DOHH2 (cell line): ENCODE measurements at regions not wholly inside any gene's neighbourhood (a gene's known extent, or its start where the extent isn't known, plus 50 kb on each side); places are given as distances from the start of the nearest gene placed in this dataset.

Source experiments
- CTCF ChIP-seq: fragments of 200-600 bp; sonication (generic); IDR thresholded peaks from one replicate; pipeline ENCODE4 v1.5.1; 2014; ENCODE audit warnings: antibody characterized with exemption, mild to moderate bottlenecking, low read depth, low read length; ENCODE audit not compliant: poor library complexity, severe bottlenecking
- EZH2phosphoT487 ChIP-seq: fragments of 200-600 bp; sonication (generic); IDR thresholded peaks from 2 replicates; pipeline ENCODE4 v1.6.1; 2017; ENCODE audit warnings: borderline replicate concordance, mild to moderate bottlenecking, antibody characterized with exemption, low read length, moderate library complexity, mixed read lengths

DNA sequence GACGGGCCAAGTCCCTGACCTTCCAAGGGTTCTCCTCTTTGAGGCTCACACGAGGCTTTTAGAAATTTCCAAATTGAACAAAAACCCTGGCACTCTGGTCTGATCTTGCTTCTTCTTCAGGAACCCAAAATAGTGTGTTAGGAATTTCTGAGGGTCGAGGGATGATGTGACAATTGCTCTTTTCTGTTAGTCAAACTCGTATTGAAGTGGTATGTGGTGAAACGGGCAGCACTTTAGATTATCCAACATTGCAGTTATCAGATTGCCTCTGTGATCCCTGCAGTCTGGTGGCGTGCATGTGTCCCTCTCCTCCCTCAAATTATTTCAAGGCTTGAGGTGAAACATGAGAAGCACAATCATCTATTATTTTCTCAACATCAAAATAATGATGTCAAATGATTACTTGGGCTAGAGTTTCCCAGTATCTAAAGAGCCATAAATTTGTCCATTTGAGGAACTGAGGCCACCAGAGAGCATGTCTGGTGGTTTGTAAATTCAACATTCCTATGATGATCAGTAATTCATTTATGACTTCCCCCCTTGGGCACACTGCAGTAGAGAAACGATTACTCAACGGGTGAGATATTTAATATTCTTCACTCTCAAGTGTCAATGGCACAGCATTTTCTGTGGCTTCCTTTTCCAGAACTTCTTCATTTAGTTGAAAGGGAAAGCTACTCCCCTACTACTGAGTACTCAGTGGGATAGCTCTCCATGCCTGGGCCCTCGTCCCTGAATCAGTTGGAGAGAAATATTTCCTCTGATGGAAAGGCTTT lies 308.6 kb upstream of the MAP3K7 start:
- TF ChIP-seq CTCF (no peak), EZH2phosphoT487 (no peak)
